BLaER1 treated with 17β-estradiol and CSF1 and Interleukin-3, amounts not matched to agents 10 nM and 100 nM (cell line): ENCODE measurements at regions not wholly inside any gene's neighbourhood (a gene's known extent, or its start where the extent isn't known, plus 50 kb on each side); places are given as distances from the start of the nearest gene placed in this dataset.
A peak's percentile ranks its signal among the peaks of the same experiment; 100 is the strongest.

ENCODE experiments used
- H3K27ac ChIP-seq, 11 experiments: shearing (Covaris generic); formaldehyde crosslinking; 2 replicates each; pipeline ENCODE4 v1.8.1; 2022
- H3K27me3 ChIP-seq, 11 experiments: shearing (Covaris generic); formaldehyde crosslinking; 2 replicates each; pipeline ENCODE4 v1.8.1; 2022
- H3K36me3 ChIP-seq, 11 experiments: shearing (Covaris generic); formaldehyde crosslinking; 2 replicates each; pipeline ENCODE4 v1.8.1; 2022
- H3K4me1 ChIP-seq, 10 experiments: shearing (Covaris generic); formaldehyde crosslinking; 2 replicates each; pipeline ENCODE4 v1.8.1; 2022
- H3K4me2 ChIP-seq, 11 experiments: shearing (Covaris generic); formaldehyde crosslinking; 2 replicates each; pipeline ENCODE4 v1.8.1; 2022
- H3K4me3 ChIP-seq, 10 experiments: shearing (Covaris generic); formaldehyde crosslinking; 2 replicates each; pipeline ENCODE4 v1.8.1; 2022
- H3K9ac ChIP-seq, 11 experiments: shearing (Covaris generic); formaldehyde crosslinking; 2 replicates each; pipeline ENCODE4 v1.8.1; 2022
- H3K9me3 ChIP-seq, 11 experiments: shearing (Covaris generic); formaldehyde crosslinking; replicated peaks in 1 of 11; 2 replicates each; pipeline ENCODE4 v1.8.1; 2022
- H4K20me1 ChIP-seq, 11 experiments: shearing (Covaris generic); formaldehyde crosslinking; 2 replicates each; pipeline ENCODE4 v1.8.1; 2022
- Cebpa-rat ChIP-seq, 11 experiments: shearing (Covaris generic); IDR thresholded peaks; 2 replicates each; pipeline ENCODE4 v1.8.1; 2022

DNA sequence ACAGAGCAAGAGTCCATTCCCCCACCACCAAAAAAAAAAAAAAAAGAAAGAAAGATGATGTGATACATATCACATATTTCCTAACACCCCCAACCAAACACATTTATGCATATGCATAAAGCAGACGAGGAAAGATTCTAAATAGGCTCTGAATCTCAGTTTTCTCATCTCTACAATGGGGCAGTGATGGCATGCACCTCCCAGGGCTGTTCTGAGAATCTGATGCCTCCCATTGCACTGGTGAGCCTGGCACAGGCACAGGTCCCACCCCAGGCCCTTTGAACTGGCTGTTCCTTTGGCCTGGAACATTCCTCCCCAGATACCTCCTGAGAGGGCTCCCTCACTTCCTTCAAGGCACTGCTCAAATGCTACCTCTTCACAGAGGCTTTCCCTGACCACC, 116.5 kb downstream of the C9orf50 start:
- Histone ChIP-seq H3K9me3 (no peaks in the 10 kb centered on the region), H3K9ac (no peak overlapping the region), H4K20me1 (no peaks in the 10 kb centered on the region), H3K36me3 (peaks cover 0 to 51% (median 0%) of the 10 kb centered on the region in 11 experiments; a peak in 4 of 22 replicates), H3K27ac (no peak overlapping the region), H3K27me3 (no peaks in the 10 kb centered on the region), H3K4me3 (no peak overlapping the region), H3K4me2 (peak overlapping the region in 5 of 11 experiments; percentile 7 to 37 (median 15); a peak in 2 of 22 replicates), H3K4me1 (peaks cover 21 to 85% (median 56%) of the 10 kb centered on the region in 10 experiments)
- TF ChIP-seq Cebpa-rat (IDR thresholded peaks at IDR 0.05), result no peak

GRCh38 chr9:129501771-129502319, 119.1 kb downstream of the C9orf50 start:
- Histone ChIP-seq H3K4me1 (peaks cover 29 to 86% (median 60%) of the 10 kb centered on the region in 10 experiments), H3K9me3 (no peaks in the 10 kb centered on the region), H3K4me3 (no peak overlapping the region), H4K20me1 (no peaks in the 10 kb centered on the region), H3K36me3 (peaks cover 0 to 53% (median 0%) of the 10 kb centered on the region in 11 experiments; a peak in 4 of 22 replicates), H3K9ac (peak overlapping the region in 1 of 11 experiments; percentile 40; a peak in 3 of 22 replicates), H3K27ac (peak overlapping the region in 5 of 11 experiments; percentile 4 to 37 (median 23); a peak in 5 of 22 replicates), H3K4me2 (peak overlapping the region in 2 of 11 experiments; percentile 20 to 46; a peak in 4 of 22 replicates), H3K27me3 (no peaks in the 10 kb centered on the region)
- no peak for TF ChIP-seq Cebpa-rat (IDR thresholded peaks at IDR 0.05)

DNA sequence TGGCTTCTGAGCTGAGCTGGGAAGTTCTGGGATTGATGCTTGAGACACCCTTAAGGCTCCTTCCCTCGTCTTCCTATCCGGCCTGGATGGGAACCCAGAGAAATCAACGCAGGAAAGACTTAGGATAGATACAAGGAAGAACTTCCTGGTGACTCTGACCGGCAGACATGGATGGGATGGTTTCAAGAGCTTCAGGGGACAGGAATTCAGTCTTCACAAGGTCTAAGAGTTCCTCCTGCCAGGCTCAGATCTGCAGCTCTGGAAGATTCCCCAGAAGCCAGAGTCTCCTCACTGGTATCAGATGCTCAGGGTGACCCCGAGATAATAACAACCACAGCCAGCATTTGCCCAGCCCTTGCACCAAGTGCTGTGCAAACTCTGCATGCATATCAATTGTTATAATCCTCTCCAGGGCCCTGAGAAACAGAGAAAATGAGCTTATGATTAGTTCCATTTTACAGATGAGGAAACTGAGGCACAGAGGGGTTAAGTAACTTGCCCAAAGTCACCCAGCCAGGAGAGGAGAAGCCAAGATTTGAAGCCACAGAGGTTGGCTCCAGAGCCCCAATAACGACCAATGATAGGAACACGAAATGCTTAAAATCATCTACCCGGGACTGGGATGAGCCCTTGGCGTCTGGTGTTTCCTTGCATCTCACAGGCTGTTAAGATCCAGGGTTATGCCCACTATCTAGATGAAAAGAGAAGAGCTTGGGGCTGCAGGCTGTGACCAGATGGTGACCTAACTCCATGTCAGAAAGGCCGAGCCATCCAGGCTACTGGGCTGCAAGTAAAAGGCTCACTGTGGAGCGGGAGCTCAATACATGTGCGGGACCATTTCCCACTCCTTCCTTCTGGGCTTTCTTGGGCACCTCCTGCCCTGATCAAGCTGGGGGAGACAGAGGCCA, 119.8 kb downstream of the C9orf50 start:
- Histone ChIP-seq H3K27me3 (no peaks in the 10 kb centered on the region), H3K4me2 (peak overlapping the region in 2 of 11 experiments; percentile 20 to 99; a peak in 4 of 22 replicates), H3K4me1 (peaks cover 35 to 83% (median 60%) of the 10 kb centered on the region in 10 experiments), H3K27ac (peak overlapping the region in 4 of 11 experiments; percentile 4 to 37 (median 26); a peak in 4 of 22 replicates), H3K4me3 (no peak overlapping the region), H3K36me3 (peaks cover 0 to 52% (median 0%) of the 10 kb centered on the region in 11 experiments; a peak in 4 of 22 replicates), H4K20me1 (no peaks in the 10 kb centered on the region), H3K9ac (peak overlapping the region in 4 of 11 experiments; percentile 7 to 88 (median 25); a peak in 3 of 22 replicates), H3K9me3 (no peaks in the 10 kb centered on the region)
- no peak for TF ChIP-seq Cebpa-rat (IDR thresholded peaks at IDR 0.05)

GRCh38 chr9:129500161-129500862, 120.6 kb downstream of the C9orf50 start:
- Histone ChIP-seq H3K9me3 (no peaks in the 10 kb centered on the region), H3K4me3 (no peak overlapping the region)

DNA sequence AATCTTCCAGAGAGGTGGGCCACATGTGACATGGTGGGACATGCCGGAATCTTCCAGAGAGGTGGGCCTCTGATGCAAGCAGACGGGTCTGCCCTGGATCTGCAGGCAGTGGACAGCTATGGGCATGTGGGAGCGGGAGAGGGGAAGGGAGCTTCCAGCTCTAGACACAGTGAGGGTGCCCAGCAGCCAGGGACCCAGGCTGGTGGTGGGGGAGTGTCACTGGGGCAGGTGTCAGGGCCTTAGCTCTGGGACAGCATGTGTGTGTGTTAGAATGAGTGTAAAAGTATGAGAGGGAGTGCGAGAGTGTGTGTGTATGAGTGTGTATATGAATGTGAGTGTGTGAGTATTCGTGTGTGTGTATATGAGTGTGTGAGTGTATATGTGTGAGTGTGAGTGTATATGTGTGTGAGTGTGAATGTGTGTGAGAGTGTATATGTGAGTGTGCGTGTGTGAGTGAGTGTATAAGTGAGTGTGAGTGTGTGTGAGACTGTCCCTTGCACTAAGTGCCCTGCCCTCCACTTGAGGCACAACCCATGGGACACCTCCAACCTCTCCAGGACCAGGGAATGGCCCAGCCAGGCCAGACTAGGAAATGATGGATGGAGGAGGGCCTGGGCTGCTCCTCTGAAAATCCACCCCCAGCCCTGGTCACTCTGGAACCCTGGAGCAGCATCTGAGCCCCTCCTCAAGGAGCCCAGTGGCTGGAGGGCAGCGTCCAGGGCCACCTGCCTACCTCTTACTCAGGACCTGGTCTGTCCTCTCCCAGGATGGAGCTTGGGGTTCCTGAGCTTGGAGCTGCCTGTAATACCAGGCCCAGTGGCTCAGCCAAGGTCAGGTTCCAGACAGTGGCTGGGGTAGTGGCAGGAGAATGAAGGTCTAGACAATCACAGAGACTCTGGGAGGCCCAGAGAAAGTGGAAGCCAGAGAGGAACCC, 122.2 kb downstream of the C9orf50 start:
- H3K27me3 ChIP-seq, result no peaks in the 10 kb centered on the region
- H3K27ac ChIP-seq, result peak overlapping the region in 8 of 11 experiments; percentile 8 to 93 (median 83); a peak in 9 of 22 replicates
- no peaks in the 10 kb centered on the region for H3K9me3 ChIP-seq
- no peaks in the 10 kb centered on the region for H4K20me1 ChIP-seq
- peak overlapping the region; percentile 89 to 100 (median 99) for H3K4me2 ChIP-seq
- no peak for TF ChIP-seq Cebpa-rat (IDR thresholded peaks at IDR 0.05)
- peak overlapping the region in 9 of 11 experiments; percentile 76 to 90 (median 81); a peak in 14 of 22 replicates for H3K9ac ChIP-seq
- peaks cover 0 to 38% (median 0%) of the 10 kb centered on the region in 11 experiments; a peak in 4 of 22 replicates for H3K36me3 ChIP-seq
- peak overlapping the region in 3 of 10 experiments; percentile 56 to 64 (median 60); a peak in 5 of 20 replicates for H3K4me3 ChIP-seq
- peaks cover 53 to 90% (median 70%) of the 10 kb centered on the region in 10 experiments for H3K4me1 ChIP-seq

More at GRCh38 chr9:129500161-129500862, 120.6 kb downstream of the C9orf50 start:
- H3K27me3 ChIP-seq, result no peaks in the 10 kb centered on the region
- H3K36me3 ChIP-seq, result peaks cover 0 to 44% (median 0%) of the 10 kb centered on the region in 11 experiments; a peak in 4 of 22 replicates
- peak overlapping the region in 4 of 11 experiments; percentile 20 to 99 (median 59); a peak in 7 of 22 replicates for H3K4me2 ChIP-seq
- H3K27ac ChIP-seq, result peak overlapping the region in 4 of 11 experiments; percentile 12 to 20 (median 17); a peak in 5 of 22 replicates
- peak overlapping the region in 7 of 11 experiments; percentile 7 to 88 (median 14); a peak in 11 of 22 replicates for H3K9ac ChIP-seq
- H3K4me1 ChIP-seq, result peaks cover 43 to 86% (median 68%) of the 10 kb centered on the region in 10 experiments
- no peaks in the 10 kb centered on the region for H4K20me1 ChIP-seq
- TF ChIP-seq Cebpa-rat (IDR thresholded peaks at IDR 0.05), result no peak

GRCh38 chr9:129497813-129498450, 123.0 kb downstream of the C9orf50 start:
- peak overlapping the region; percentile 36 to 90 (median 80); a peak in 21 of 22 replicates for H3K9ac ChIP-seq
- H3K36me3 ChIP-seq, result peaks cover 0 to 37% (median 0%) of the 10 kb centered on the region in 11 experiments; a peak in 3 of 22 replicates
- peak overlapping the region; percentile 89 to 100 (median 99) for H3K4me2 ChIP-seq
- no peaks in the 10 kb centered on the region for H3K9me3 ChIP-seq
- H3K4me3 ChIP-seq, result peak overlapping the region in 6 of 10 experiments; percentile 56 to 72 (median 61); a peak in 12 of 20 replicates
- H3K27me3 ChIP-seq, result no peaks in the 10 kb centered on the region
- peaks cover 53 to 90% (median 69%) of the 10 kb centered on the region in 10 experiments for H3K4me1 ChIP-seq
- peak overlapping the region; percentile 9 to 93 (median 81); a peak in 20 of 22 replicates for H3K27ac ChIP-seq
- no peak for TF ChIP-seq Cebpa-rat (IDR thresholded peaks at IDR 0.05)
- H4K20me1 ChIP-seq, result no peaks in the 10 kb centered on the region
